ENCODE measurements at regions not wholly inside any gene's neighbourhood (a gene's known extent, or its start where the extent isn't known, plus 50 kb on each side); places are given as distances from the start of the nearest gene placed in this dataset.

- no peak for TF ChIP-seq CTCF (IDR thresholded peaks at IDR 0.05)
- no peaks in the 10 kb centered on the region for H3K79me2 ChIP-seq (ENCODE audit: insufficient read depth, low read length)
- no peak overlapping the region for H2AFZ ChIP-seq (ENCODE audit: insufficient read depth, low read depth, low read length, poor library complexity, severe bottlenecking)
- H3K27me3 ChIP-seq (ENCODE audit: control insufficient read depth in 2 of 2, insufficient read depth in 2 of 2, low read length in 2 of 2) = no peaks in the 10 kb centered on the region
- no peak for DNase-seq
- peaks cover 9 to 27% (median 18%) of the 10 kb centered on the region in 7 donors for H3K9me3 Mint-ChIP-seq
- no peak overlapping the region for H3K9ac ChIP-seq (ENCODE audit: insufficient read depth, low read length, poor library complexity, severe bottlenecking)
- H3K4me1 ChIP-seq (ENCODE audit: control insufficient read depth in 1 of 2, insufficient read depth in 2 of 2, low read length in 2 of 2) = peaks cover 50 to 54% of the 10 kb centered on the region in 2 donors
- intact Hi-C loops (cut with micrococcal nuclease) = loop anchor here (5.0 to 10.0 kb wide), 3 partner anchors 52 to 112 kb away; no protein-coding TSS in a partner anchor
- peaks cover 53% of the 10 kb centered on the region for H3K4me1 Mint-ChIP-seq
- peaks cover 10 to 12% of the 10 kb centered on the region in 2 donors for H3K36me3 Mint-ChIP-seq
- no peaks in the 10 kb centered on the region for H3K36me3 ChIP-seq (replicated peaks in 1 of 2; ENCODE audit: control insufficient read depth in 1 of 2, insufficient read depth in 2 of 2, low read length in 2 of 2)
- H4K20me1 ChIP-seq (ENCODE audit: insufficient read depth, low read length) = no peaks in the 10 kb centered on the region
- peak overlapping the region; percentile 89 to 96 (median 93) for H3K27ac Mint-ChIP-seq
- peak overlapping the region in 1 of 3 experiments; percentile 59 for H3K4me3 ChIP-seq (replicated peaks in 1 of 3; ENCODE audit: low read depth in 2 of 3, low read length in 3 of 3)
- H3K4me3 Mint-ChIP-seq = peak overlapping the region; percentile 67 to 89
- peak overlapping the region; percentile 70 for H3K4me2 ChIP-seq (replicated peaks; ENCODE audit: extremely low read depth, low read length, poor library complexity, severe bottlenecking)
- H3K27me3 Mint-ChIP-seq (ENCODE audit: low read depth in 3 of 3) = no peaks in the 10 kb centered on the region
- H3K27ac ChIP-seq (ENCODE audit: low read depth in 1 of 2, low read length in 2 of 2) = peak overlapping the region; percentile 14 to 86
- peaks cover 5 to 9% of the 10 kb centered on the region in 2 donors for H3K9me3 ChIP-seq (replicated peaks in 1 of 2; ENCODE audit: control insufficient read depth in 1 of 2, insufficient read depth in 1 of 2, low read length in 2 of 2)
- WGBS (ENCODE audit: insufficient coverage) = 83% methylated on average over 5 of the region's 5 CpGs
Measured at GRCh38 chr10:113272511-113272910, 280.3 kb upstream of the HABP2 start.

- Mint-ChIP-seq H3K9me3 (peaks cover 9 to 27% (median 18%) of the 10 kb centered on the region in 7 donors), H3K27me3 (ENCODE audit: low read depth in 3 of 3) (no peaks in the 10 kb centered on the region), H3K27ac (peak overlapping the region; percentile 89 to 96 (median 93)), H3K4me3 (peak overlapping the region; percentile 67 to 89), H3K36me3 (peaks cover 10 to 13% of the 10 kb centered on the region in 2 donors), H3K4me1 (peaks cover 49% of the 10 kb centered on the region)
- Histone ChIP-seq H3K9ac (ENCODE audit: insufficient read depth, low read length, poor library complexity, severe bottlenecking) (peak overlapping the region; percentile 61), H3K27me3 (ENCODE audit: control insufficient read depth in 2 of 2, insufficient read depth in 2 of 2, low read length in 2 of 2) (no peaks in the 10 kb centered on the region), H3K4me2 (replicated peaks; ENCODE audit: extremely low read depth, low read length, poor library complexity, severe bottlenecking) (peak overlapping the region; percentile 70), H3K9me3 (replicated peaks in 1 of 2; ENCODE audit: control insufficient read depth in 1 of 2, insufficient read depth in 1 of 2, low read length in 2 of 2) (peaks cover 5 to 9% of the 10 kb centered on the region in 2 donors), H3K79me2 (ENCODE audit: insufficient read depth, low read length) (no peaks in the 10 kb centered on the region), H4K20me1 (ENCODE audit: insufficient read depth, low read length) (no peaks in the 10 kb centered on the region), H2AFZ (ENCODE audit: insufficient read depth, low read depth, low read length, poor library complexity, severe bottlenecking) (peak overlapping the region; percentile 71), H3K4me3 (replicated peaks in 1 of 3; ENCODE audit: low read depth in 2 of 3, low read length in 3 of 3) (peak overlapping the region in 2 of 3 experiments; percentile 1 to 59), H3K36me3 (replicated peaks in 1 of 2; ENCODE audit: control insufficient read depth in 1 of 2, insufficient read depth in 2 of 2, low read length in 2 of 2) (no peaks in the 10 kb centered on the region), H3K4me1 (ENCODE audit: control insufficient read depth in 1 of 2, insufficient read depth in 2 of 2, low read length in 2 of 2) (peaks cover 40 to 49% of the 10 kb centered on the region in 2 donors), H3K27ac (ENCODE audit: low read depth in 1 of 2, low read length in 2 of 2) (peak overlapping the region; percentile 73 to 86)
- DNase-seq = peak; percentile 69 to 77 (median 74)
- no peak for TF ChIP-seq CTCF (IDR thresholded peaks at IDR 0.05)
- intact Hi-C loops (cut with micrococcal nuclease) = loop anchor here (5.0 to 10.0 kb wide), 3 partner anchors 51 to 111 kb away; no protein-coding TSS in a partner anchor
- WGBS (ENCODE audit: insufficient coverage) = 7% methylated on average over 22 of the region's 23 CpGs
Measured at GRCh38 chr10:113273181-113274163, 279.4 kb upstream of the HABP2 start.

Data from CD14-positive monocyte (primary cell).